B cell (primary cell): ENCODE measurements at regions not wholly inside any gene's neighbourhood (a gene's known extent, or its start where the extent isn't known, plus 50 kb on each side); places are given as distances from the start of the nearest gene placed in this dataset.

Experiments used
- ATAC-seq: fragments of 200-7000 bp; cut with Tn5 transposase; one replicate; pipeline ENCODE4 v1.10.0; 2021; ENCODE audit warnings: low read depth, mild to moderate bottlenecking, moderate number of reproducible peaks, moderate library complexity
- CTCF ChIA-PET: fragments of 350-600 bp; sonication (Branson Sonifier 250); formaldehyde crosslinking; loops from one replicate; lab custom pipeline; 2021; ENCODE audit warnings: antibody characterized with exemption, inconsistent platforms; lab: Charles Lee
- POLR2A ChIA-PET: fragments of 350-600 bp; sonication (Branson Sonifier 250); formaldehyde crosslinking; loops from one replicate; lab custom pipeline; 2021; ENCODE audit warnings: antibody characterized with exemption; lab: Charles Lee
- DNase-seq: peaks from one replicate; pipeline ENCODE4 v3.0.0; 2013
- H2AFZ ChIP-seq: 2 replicates; pipeline ENCODE4 v1.6.1; 2012; ENCODE audit warnings: mild to moderate bottlenecking, low read depth, low read length; ENCODE audit not compliant: insufficient read depth, poor library complexity, severe bottlenecking
- H3K27ac ChIP-seq, 2 donors: 1 replicate in 1 of 2; 2 replicates in 1 of 2; pipeline ENCODE4 v1.5.1; 2012 to 2013; ENCODE audit warnings: low read length in 2 of 2, mild to moderate bottlenecking in 2 of 2, moderate library complexity in 1 of 2
- H3K27me3 ChIP-seq, 4 experiments: fragments of 200-600 bp in 1 of 4; sonication (generic) in 1 of 4; replicated peaks in 1 of 4; 1 replicate in 2 of 4; 2 replicates in 2 of 4; pipeline versions ENCODE4 v1.6.1 to v1.7.0; 2013 to 2016; ENCODE audit warnings: low read length in 3 of 4, mild to moderate bottlenecking in 2 of 4, mixed read lengths in 1 of 4, moderate library complexity in 1 of 4; ENCODE audit not compliant: insufficient read depth in 4 of 4, control insufficient read depth in 3 of 4; ENCODE audit errors: control extremely low read depth in 1 of 4
- H3K36me3 ChIP-seq, 2 experiments: replicated peaks in 1 of 2; 1 replicate in 1 of 2; 2 replicates in 1 of 2; pipeline versions ENCODE4 v1.6.1 to v1.7.1; 2013; ENCODE audit warnings: low read length in 1 of 2; ENCODE audit not compliant: insufficient read depth in 2 of 2, control insufficient read depth in 1 of 2; ENCODE audit errors: control extremely low read depth in 1 of 2, extremely low read depth in 1 of 2
- H3K4me1 ChIP-seq, 2 donors: fragments of 200-600 bp in 1 of 2; sonication (generic) in 1 of 2; 1 replicate in 1 of 2; 2 replicates in 1 of 2; pipeline versions ENCODE4 v1.5.1 to v1.6.1; 2013 to 2017; ENCODE audit warnings: low read length in 2 of 2; ENCODE audit not compliant: control insufficient read depth in 2 of 2, insufficient read depth in 2 of 2
- H3K4me2 ChIP-seq: replicated peaks from 2 replicates; pipeline ENCODE3; 2012; ENCODE audit warnings: mild to moderate bottlenecking, low read depth, low read length; ENCODE audit not compliant: poor library complexity, severe bottlenecking
- H3K4me3 ChIP-seq, 5 experiments: fragments of 200-600 bp in 1 of 5; sonication (generic) in 1 of 5; 1 replicate in 3 of 5; 2 replicates in 2 of 5; pipeline versions ENCODE4 v1.5.1 to v1.7.0; 2011 to 2016; ENCODE audit warnings: low read length in 4 of 5, mild to moderate bottlenecking in 4 of 5, low read depth in 2 of 5, control low read depth in 1 of 5, moderate library complexity in 1 of 5; ENCODE audit not compliant: insufficient read depth in 1 of 5; ENCODE audit errors: control extremely low read depth in 1 of 5, extremely low read depth in 1 of 5
- H3K79me2 ChIP-seq: fragments of 200-600 bp; sonication (generic); one replicate; pipeline ENCODE4 v1.6.0; 2016; ENCODE audit warnings: low read length; ENCODE audit not compliant: control insufficient read depth, insufficient read depth
- H3K9ac ChIP-seq: fragments of 200-600 bp; sonication (generic); 2 replicates; pipeline ENCODE4 v1.6.1; 2017; ENCODE audit warnings: mild to moderate bottlenecking, low read length, moderate library complexity
- H3K9me3 ChIP-seq, 3 donors: one replicate each; pipeline versions ENCODE4 v1.6.1 to v1.7.1; 2013; ENCODE audit warnings: low read length in 2 of 3; ENCODE audit not compliant: control insufficient read depth in 2 of 3, insufficient read depth in 1 of 3; ENCODE audit errors: control extremely low read depth in 1 of 3
- H4K20me1 ChIP-seq: 2 replicates; pipeline ENCODE4 v1.6.0; 2012; ENCODE audit warnings: mild to moderate bottlenecking, low read length; ENCODE audit not compliant: insufficient read depth, control insufficient read depth, poor library complexity, severe bottlenecking
- H3K27ac Mint-ChIP-seq: one replicate; pipeline ENCODE4 v1.8.0; 2021; ENCODE audit warnings: mixed read lengths
- H3K27me3 Mint-ChIP-seq: one replicate; pipeline ENCODE4 v1.8.0; 2021; ENCODE audit warnings: mixed read lengths
- H3K4me1 Mint-ChIP-seq: one replicate; pipeline ENCODE4 v1.8.0; 2021; ENCODE audit warnings: mixed read lengths
- H3K4me3 Mint-ChIP-seq: one replicate; pipeline ENCODE4 v1.8.0; 2021; ENCODE audit warnings: mixed read lengths
- H3K9me3 Mint-ChIP-seq: one replicate; pipeline ENCODE4 v1.8.0; 2022; ENCODE audit warnings: mixed read lengths; ENCODE audit not compliant: insufficient read depth
- CTCF ChIP-seq: fragments of 200-600 bp; IDR thresholded peaks from one replicate; pipeline ENCODE4 v1.8.0; 2022; ENCODE audit warnings: antibody characterized with exemption, mild to moderate bottlenecking
- EZH2 ChIP-seq: IDR thresholded peaks from 2 replicates; pipeline ENCODE4 v1.6.1; 2012; ENCODE audit warnings: borderline replicate concordance, low read depth, mild to moderate bottlenecking, moderate library complexity, low read length; ENCODE audit not compliant: insufficient read depth, poor library complexity, severe bottlenecking
- WGBS: methylation state at CpG from one replicate; pipeline ENCODE4 v1.1.5; 2013; ENCODE audit warnings: missing lambda C conversion rate; ENCODE audit not compliant: insufficient coverage; 5-methylcytosine and 5-hydroxymethylcytosine counted together
- intact Hi-C: fragments of 100-400 bp; cut with micrococcal nuclease; formaldehyde crosslinking; loops from one replicate; pipeline ENCODE4 v1.10.0; 2022

GRCh38 chr2:236688157-236688556 is 118.5 kb downstream of the ACKR3 start:
- H3K9me3 Mint-ChIP-seq: no peaks in the 10 kb centered on the region
- TF ChIP-seq EZH2: no peak
- no peak for TF ChIP-seq CTCF
- no peak overlapping the region for H3K4me2 ChIP-seq
- H3K9ac ChIP-seq: no peak overlapping the region
- H3K4me1 ChIP-seq: no peaks in the 10 kb centered on the region
- peaks cover 17% of the 10 kb centered on the region for H3K27me3 Mint-ChIP-seq
- no peak overlapping the region for H3K27ac ChIP-seq
- H3K9me3 ChIP-seq: no peaks in the 10 kb centered on the region
- no peaks in the 10 kb centered on the region for H3K36me3 ChIP-seq
- H4K20me1 ChIP-seq: no peaks in the 10 kb centered on the region
- ATAC-seq (no peak), DNase-seq (no peak)
- no peaks in the 10 kb centered on the region for H3K79me2 ChIP-seq
- H3K27me3 ChIP-seq: peaks cover 0 to 3% (median 1%) of the 10 kb centered on the region in 4 experiments
- intact Hi-C loops: no loop called here
- H3K27ac Mint-ChIP-seq: no peak overlapping the region
- H2AFZ ChIP-seq: no peak overlapping the region
- no peak overlapping the region for H3K4me3 ChIP-seq
- no peaks in the 10 kb centered on the region for H3K4me1 Mint-ChIP-seq
- H3K4me3 Mint-ChIP-seq: no peak overlapping the region
- ChIA-PET POLR2A (no interaction called here), CTCF (no interaction called here)
- WGBS: 92% methylated on average over 6 of the region's 6 CpGs

GRCh38 chr2:236688563-236689392 is 119.2 kb downstream of the ACKR3 start:
- no peak overlapping the region for H3K27ac ChIP-seq
- H3K4me3 ChIP-seq: no peak overlapping the region
- H4K20me1 ChIP-seq: no peaks in the 10 kb centered on the region
- no peaks in the 10 kb centered on the region for H3K9me3 ChIP-seq
- H2AFZ ChIP-seq: no peak overlapping the region
- H3K36me3 ChIP-seq: no peaks in the 10 kb centered on the region
- POLR2A ChIA-PET: no interaction called here
- H3K4me1 ChIP-seq: no peaks in the 10 kb centered on the region
- WGBS: 78% methylated on average over 17 of the region's 23 CpGs
- H3K9me3 Mint-ChIP-seq: no peaks in the 10 kb centered on the region
- no peak overlapping the region for H3K27ac Mint-ChIP-seq
- H3K27me3 Mint-ChIP-seq: peaks cover 17% of the 10 kb centered on the region
- intact Hi-C loops: no loop called here
- ATAC-seq (no peak), DNase-seq (no peak)
- H3K4me3 Mint-ChIP-seq: no peak overlapping the region
- H3K27me3 ChIP-seq: peaks cover 0 to 3% (median 1%) of the 10 kb centered on the region in 4 experiments
- TF ChIP-seq EZH2: no peak
- TF ChIP-seq CTCF: no peak
- H3K4me1 Mint-ChIP-seq: no peaks in the 10 kb centered on the region
- H3K9ac ChIP-seq: no peak overlapping the region
- no peaks in the 10 kb centered on the region for H3K79me2 ChIP-seq
- no peak overlapping the region for H3K4me2 ChIP-seq
- CTCF ChIA-PET: no interaction called here
